ENCODE measurements at regions not wholly inside any gene's neighbourhood (a gene's known extent, or its start where the extent isn't known, plus 50 kb on each side); places are given as distances from the start of the nearest gene placed in this dataset.

DNA sequence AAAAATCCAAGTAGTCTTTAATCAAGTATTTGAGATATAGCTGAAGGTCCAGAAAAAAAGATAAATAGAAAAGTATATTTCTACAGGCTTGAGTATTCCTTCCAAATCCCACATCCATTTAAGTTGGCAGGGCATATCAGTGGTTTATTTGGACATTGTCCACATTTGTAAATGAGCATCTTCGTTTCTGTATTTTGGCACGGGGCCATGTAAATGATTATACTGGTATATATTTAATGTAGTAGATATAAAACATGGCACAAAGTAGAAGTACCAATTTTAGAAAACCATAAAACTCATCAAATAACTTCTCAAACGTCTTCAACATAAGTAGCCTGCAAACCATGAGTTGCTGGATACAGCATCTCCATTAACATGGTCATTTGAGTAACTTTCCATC lies 437.4 kb upstream of the SOX5 start:
- 42 to 56% methylated on average over 3 of the region's 3 CpGs for WGBS, 2 donors
- FAIRE-seq, result no peak
- intact Hi-C loops (cut with DNase I), result no loop called here

DNA sequence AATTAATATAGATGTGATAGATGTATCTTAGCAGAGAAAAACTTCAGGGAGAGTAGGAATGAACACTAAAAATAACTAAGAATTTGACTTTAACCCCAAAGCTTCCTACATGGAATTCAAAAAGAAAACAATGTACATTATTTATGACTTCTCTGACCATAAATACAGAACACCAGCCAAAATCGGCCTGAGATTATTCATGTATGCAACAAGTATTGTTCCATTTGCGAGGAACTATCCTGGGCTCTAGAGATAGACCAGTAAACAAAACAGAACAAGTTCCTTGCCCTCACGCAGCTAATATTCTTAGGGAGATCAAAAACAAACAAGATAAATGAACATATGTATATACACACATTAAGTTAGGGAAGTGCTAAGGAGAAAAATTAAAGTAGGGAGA lies 432.3 kb upstream of the SOX5 start:
- Histone ChIP-seq H3K27ac (no peak overlapping the region), H3K4me3 (no peak overlapping the region), H3K9me3 (no peaks in the 10 kb centered on the region), H3K27me3 (no peaks in the 10 kb centered on the region), H3K4me1 (no peaks in the 10 kb centered on the region), H3K36me3 (no peaks in the 10 kb centered on the region)
- TF ChIP-seq, protein P1, sequence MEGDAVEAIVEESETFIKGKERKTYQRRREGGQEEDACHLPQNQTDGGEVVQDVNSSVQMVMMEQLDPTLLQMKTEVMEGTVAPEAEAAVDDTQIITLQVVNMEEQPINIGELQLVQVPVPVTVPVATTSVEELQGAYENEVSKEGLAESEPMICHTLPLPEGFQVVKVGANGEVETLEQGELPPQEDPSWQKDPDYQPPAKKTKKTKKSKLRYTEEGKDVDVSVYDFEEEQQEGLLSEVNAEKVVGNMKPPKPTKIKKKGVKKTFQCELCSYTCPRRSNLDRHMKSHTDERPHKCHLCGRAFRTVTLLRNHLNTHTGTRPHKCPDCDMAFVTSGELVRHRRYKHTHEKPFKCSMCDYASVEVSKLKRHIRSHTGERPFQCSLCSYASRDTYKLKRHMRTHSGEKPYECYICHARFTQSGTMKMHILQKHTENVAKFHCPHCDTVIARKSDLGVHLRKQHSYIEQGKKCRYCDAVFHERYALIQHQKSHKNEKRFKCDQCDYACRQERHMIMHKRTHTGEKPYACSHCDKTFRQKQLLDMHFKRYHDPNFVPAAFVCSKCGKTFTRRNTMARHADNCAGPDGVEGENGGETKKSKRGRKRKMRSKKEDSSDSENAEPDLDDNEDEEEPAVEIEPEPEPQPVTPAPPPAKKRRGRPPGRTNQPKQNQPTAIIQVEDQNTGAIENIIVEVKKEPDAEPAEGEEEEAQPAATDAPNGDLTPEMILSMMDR (IDR thresholded peaks at IDR 0.05), result no peak
- FAIRE-seq, result no peak
- no peak for ATAC-seq
- intact Hi-C loops (cut with DNase I), result no loop called here
- no peak for DNase-seq
- 66 to 73% methylated on average over 3 of the region's 3 CpGs for WGBS, 2 donors

More for the DNA sequence above, 437.4 kb upstream of the SOX5 start:
- Histone ChIP-seq H3K4me1 (no peaks in the 10 kb centered on the region), H3K27me3 (no peaks in the 10 kb centered on the region), H3K36me3 (no peaks in the 10 kb centered on the region), H3K9me3 (no peaks in the 10 kb centered on the region), H3K27ac (no peak overlapping the region), H3K4me3 (no peak overlapping the region)
- DNase-seq, result no peak
- TF ChIP-seq, protein P1 (IDR thresholded peaks at IDR 0.05), result no peak
- ATAC-seq, result no peak

DNA sequence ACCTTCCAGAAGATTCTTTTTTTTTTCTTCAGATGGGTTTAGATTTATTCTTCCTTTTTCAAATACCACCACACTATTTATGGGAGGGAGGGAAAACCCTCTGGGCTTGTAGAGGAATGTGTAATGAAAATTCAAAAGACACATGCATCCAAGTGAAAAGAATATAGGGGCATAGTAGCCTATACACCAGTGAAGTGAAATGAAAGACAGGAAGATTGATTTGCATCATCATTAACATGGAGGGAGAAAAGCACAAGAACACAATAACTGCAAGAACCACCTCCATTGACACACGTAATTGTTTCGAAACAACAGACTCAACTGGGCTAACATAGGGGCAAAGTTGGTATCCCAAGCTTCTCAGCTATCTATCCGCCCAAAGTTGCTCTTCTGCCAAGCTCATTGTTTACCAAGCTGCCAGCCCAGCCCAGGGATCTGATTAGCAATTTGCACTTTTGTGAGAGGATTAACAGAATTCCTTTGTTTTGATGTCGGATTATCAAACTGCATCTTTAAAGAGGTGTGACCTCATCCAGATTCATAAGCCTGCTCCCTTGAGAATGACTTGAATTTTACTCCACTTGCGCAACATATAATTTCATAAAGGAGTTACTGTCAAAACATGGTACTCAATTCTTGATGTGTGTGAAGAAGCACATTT lies 430.5 kb upstream of the SOX5 start:
- intact Hi-C loops (cut with DNase I), result no loop called here
- no peak overlapping the region for H3K27ac ChIP-seq
- no peaks in the 10 kb centered on the region for H3K9me3 ChIP-seq
- no peaks in the 10 kb centered on the region for H3K27me3 ChIP-seq
- no peak for FAIRE-seq
- TF ChIP-seq, protein P1 (IDR thresholded peaks at IDR 0.05), result no peak
- 63 to 64% methylated on average over 5 of the region's 5 CpGs for WGBS, 2 donors
- DNase-seq, result no peak
- no peak for ATAC-seq
- no peaks in the 10 kb centered on the region for H3K4me1 ChIP-seq
- no peaks in the 10 kb centered on the region for H3K36me3 ChIP-seq
- no peak overlapping the region for H3K4me3 ChIP-seq

DNA sequence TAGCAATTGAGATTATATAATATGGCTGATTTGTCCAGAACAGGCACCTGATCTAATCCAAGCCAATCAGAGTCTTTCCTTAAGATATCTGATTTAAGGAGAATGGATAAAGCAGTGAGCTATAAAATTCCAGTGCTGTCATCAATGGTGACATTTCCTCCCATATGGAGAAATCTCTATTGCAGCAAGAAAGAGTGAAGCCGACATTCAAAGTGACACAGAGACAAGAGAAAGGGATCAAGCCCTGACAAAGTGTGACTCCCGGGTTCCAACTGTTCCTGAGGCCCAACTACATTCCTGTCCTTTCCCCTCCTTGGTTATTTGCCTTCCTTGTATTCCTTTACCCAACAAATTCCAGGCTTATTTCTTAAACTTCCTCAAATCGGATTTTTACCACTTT lies 430.0 kb upstream of the SOX5 start:
- no peak for FAIRE-seq
- Histone ChIP-seq H3K4me3 (no peak overlapping the region), H3K36me3 (no peaks in the 10 kb centered on the region), H3K9me3 (no peaks in the 10 kb centered on the region), H3K27ac (no peak overlapping the region), H3K27me3 (no peaks in the 10 kb centered on the region), H3K4me1 (no peaks in the 10 kb centered on the region)
- no peak for DNase-seq
- ATAC-seq, result no peak
- intact Hi-C loops (cut with DNase I), result no loop called here
- 18 to 29% methylated on average over 3 of the region's 3 CpGs for WGBS, 2 donors
- TF ChIP-seq, protein P1 (IDR thresholded peaks at IDR 0.05), result no peak

DNA sequence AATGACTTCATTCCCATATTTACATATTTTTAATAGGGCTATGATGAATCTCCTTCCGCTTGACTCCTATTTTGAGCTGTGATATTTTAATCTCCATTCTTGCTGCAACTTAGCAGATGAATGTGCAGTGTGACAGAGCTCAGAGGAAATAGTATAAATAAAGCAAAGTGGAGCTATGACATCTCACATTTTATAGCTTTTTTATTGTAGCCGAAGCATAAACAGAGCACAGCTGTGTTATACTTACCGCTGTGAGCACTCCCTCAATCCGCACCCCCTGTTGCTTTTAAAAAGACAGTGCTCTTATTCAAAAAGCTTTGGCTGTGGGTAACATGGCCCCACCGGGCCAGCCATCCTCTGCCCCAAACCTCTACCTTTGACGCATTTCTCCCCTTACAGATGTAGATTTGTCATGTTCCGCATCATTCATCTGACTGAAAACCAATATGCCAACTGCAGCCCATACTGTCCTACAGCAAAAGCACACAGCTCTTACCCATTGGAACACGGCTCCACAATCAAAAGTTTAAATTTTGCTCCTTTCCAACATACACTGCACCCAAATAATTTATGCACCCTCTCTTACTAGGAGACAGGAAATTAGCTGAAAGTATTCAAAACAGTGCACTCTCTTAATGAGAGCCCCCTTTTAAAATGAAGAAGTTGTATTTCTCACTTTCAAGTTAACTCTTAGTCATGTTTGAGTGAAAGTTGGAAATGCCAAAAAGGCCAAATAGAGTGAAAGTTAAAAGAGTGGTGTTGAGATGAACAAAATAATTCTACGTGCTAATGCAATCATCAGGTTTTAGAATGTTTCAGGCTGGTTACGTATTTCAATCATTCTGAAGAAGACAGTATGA lies 429.3 kb upstream of the SOX5 start:
- WGBS, 2 donors, result 59 to 63% methylated on average over 10 of the region's 10 CpGs
- intact Hi-C loops (cut with DNase I), result no loop called here

More for the DNA sequence above, 429.3 kb upstream of the SOX5 start:
- no peaks in the 10 kb centered on the region for H3K27me3 ChIP-seq
- DNase-seq (no peak), ATAC-seq (no peak), FAIRE-seq (no peak)
- H3K4me3 ChIP-seq, result no peak overlapping the region
- no peaks in the 10 kb centered on the region for H3K36me3 ChIP-seq
- TF ChIP-seq, protein P1 (IDR thresholded peaks at IDR 0.05), result no peak
- no peaks in the 10 kb centered on the region for H3K4me1 ChIP-seq
- no peaks in the 10 kb centered on the region for H3K9me3 ChIP-seq
- H3K27ac ChIP-seq, result no peak overlapping the region

Data from pancreas (tissue), 10 donors.